T-helper 2 cell treated with Interferon-gamma antibody and Interleukin-4, amounts not matched to agents 5 μg/mL and 100 μg/mL, for 36 hours (primary cell): ENCODE measurements at regions not wholly inside any gene's neighbourhood (a gene's known extent, or its start where the extent isn't known, plus 50 kb on each side); places are given as distances from the start of the nearest gene placed in this dataset.
"Not testable (repeated sequence)": the region's sequence is repeated elsewhere in the genome, so short reads cannot be mapped to it uniquely, and the experiment has no call there.

Source experiments
- DNase-seq: peaks from one replicate; pipeline ENCODE4 v3.0.0; 2021; ENCODE audit warnings: low spot score
- H3K27ac Mint-ChIP-seq: one replicate; pipeline ENCODE4 v1.8.0; 2021; ENCODE audit warnings: mild to moderate bottlenecking, mixed read lengths
- H3K27me3 Mint-ChIP-seq: one replicate; pipeline ENCODE4 v1.8.0; 2021; ENCODE audit warnings: low read depth, mixed read lengths
- H3K36me3 Mint-ChIP-seq: one replicate; pipeline ENCODE4 v1.8.0; 2021; ENCODE audit warnings: low read depth, mixed read lengths
- H3K4me1 Mint-ChIP-seq: one replicate; pipeline ENCODE4 v1.8.0; 2021; ENCODE audit warnings: low read depth, mixed read lengths
- H3K4me3 Mint-ChIP-seq: one replicate; pipeline ENCODE4 v1.8.0; 2022; ENCODE audit warnings: mild to moderate bottlenecking, moderate library complexity, mixed read lengths
- H3K9me3 Mint-ChIP-seq: one replicate; pipeline ENCODE4 v1.8.0; 2021; ENCODE audit warnings: mixed read lengths

- no peaks in the 10 kb centered on the region for H3K4me1 Mint-ChIP-seq
- DNase-seq, result no peak
- H3K27me3 Mint-ChIP-seq, result no peaks in the 10 kb centered on the region
- H3K9me3 Mint-ChIP-seq, result peaks cover 59% of the 10 kb centered on the region
- no peak overlapping the region for H3K27ac Mint-ChIP-seq
- H3K4me3 Mint-ChIP-seq, result no peak overlapping the region
- no peaks in the 10 kb centered on the region for H3K36me3 Mint-ChIP-seq
Observed at GRCh38 chr21:19181604-19182140, 778.1 kb upstream of the TMPRSS15 start.

- Mint-ChIP-seq H3K27me3 (no peaks in the 10 kb centered on the region), H3K4me3 (no peak overlapping the region), H3K9me3 (peaks cover 46% of the 10 kb centered on the region), H3K36me3 (no peaks in the 10 kb centered on the region), H3K27ac (no peak overlapping the region), H3K4me1 (no peaks in the 10 kb centered on the region)
- DNase-seq, result no peak
Observed at GRCh38 chr21:19197950-19198349, 794.4 kb upstream of the TMPRSS15 start.

GRCh38 chr21:19198801-19199200, 795.2 kb upstream of the TMPRSS15 start:
- no peak overlapping the region for H3K4me3 Mint-ChIP-seq
- H3K4me1 Mint-ChIP-seq, result no peaks in the 10 kb centered on the region
- H3K9me3 Mint-ChIP-seq, result peaks cover 54% of the 10 kb centered on the region
- H3K27ac Mint-ChIP-seq, result no peak overlapping the region
- H3K27me3 Mint-ChIP-seq, result no peaks in the 10 kb centered on the region
- H3K36me3 Mint-ChIP-seq, result no peaks in the 10 kb centered on the region
- no peak for DNase-seq

- Mint-ChIP-seq H3K27me3 (no peaks in the 10 kb centered on the region), H3K4me1 (no peaks in the 10 kb centered on the region), H3K27ac (no peak overlapping the region), H3K36me3 (no peaks in the 10 kb centered on the region), H3K9me3 (peaks cover 28% of the 10 kb centered on the region), H3K4me3 (no peak overlapping the region)
- no peak for DNase-seq
Observed at GRCh38 chr21:19218163-19218562, 814.6 kb upstream of the TMPRSS15 start.

- Mint-ChIP-seq H3K4me3 (no peak overlapping the region), H3K27me3 (no peaks in the 10 kb centered on the region), H3K36me3 (no peaks in the 10 kb centered on the region), H3K9me3 (peaks cover 30% of the 10 kb centered on the region), H3K27ac (no peak overlapping the region), H3K4me1 (no peaks in the 10 kb centered on the region)
- no peak for DNase-seq
Observed at GRCh38 chr21:19224090-19224489, 820.5 kb upstream of the TMPRSS15 start.

GRCh38 chr21:19228226-19228625, 824.6 kb upstream of the TMPRSS15 start:
- Mint-ChIP-seq H3K4me1 (no peaks in the 10 kb centered on the region), H3K27me3 (no peaks in the 10 kb centered on the region), H3K36me3 (no peaks in the 10 kb centered on the region), H3K9me3 (peaks cover 43% of the 10 kb centered on the region), H3K4me3 (no peak overlapping the region), H3K27ac (no peak overlapping the region)
- no peak for DNase-seq

GRCh38 chr21:19233841-19234240, 830.3 kb upstream of the TMPRSS15 start:
- not testable (repeated sequence) for H3K27me3 Mint-ChIP-seq, DNase-seq, H3K36me3 Mint-ChIP-seq, H3K4me1 Mint-ChIP-seq, H3K4me3 Mint-ChIP-seq, H3K27ac Mint-ChIP-seq
- peaks cover 51% of the 10 kb centered on the region for H3K9me3 Mint-ChIP-seq

- no peaks in the 10 kb centered on the region for H3K27me3 Mint-ChIP-seq
- peaks cover 46% of the 10 kb centered on the region for H3K9me3 Mint-ChIP-seq
- no peak for DNase-seq
Observed at GRCh38 chr21:19236209-19236608, 832.6 kb upstream of the TMPRSS15 start.

GRCh38 chr21:19237608-19238007, 834.0 kb upstream of the TMPRSS15 start:
- DNase-seq, result no peak
- H3K9me3 Mint-ChIP-seq, result peaks cover 40% of the 10 kb centered on the region
- H3K27me3 Mint-ChIP-seq, result no peaks in the 10 kb centered on the region
- no peaks in the 10 kb centered on the region for H3K36me3 Mint-ChIP-seq
- H3K27ac Mint-ChIP-seq, result no peak overlapping the region
- H3K4me3 Mint-ChIP-seq, result no peak overlapping the region
- no peaks in the 10 kb centered on the region for H3K4me1 Mint-ChIP-seq

More at GRCh38 chr21:19236209-19236608, 832.6 kb upstream of the TMPRSS15 start:
- no peak overlapping the region for H3K4me3 Mint-ChIP-seq
- H3K36me3 Mint-ChIP-seq, result no peaks in the 10 kb centered on the region
- H3K27ac Mint-ChIP-seq, result no peak overlapping the region
- H3K4me1 Mint-ChIP-seq, result no peaks in the 10 kb centered on the region

GRCh38 chr21:19239696-19240095, 836.1 kb upstream of the TMPRSS15 start:
- no peak for DNase-seq
- peaks cover 26% of the 10 kb centered on the region for H3K9me3 Mint-ChIP-seq
- H3K4me1 Mint-ChIP-seq, result no peaks in the 10 kb centered on the region
- H3K27ac Mint-ChIP-seq, result no peak overlapping the region
- H3K4me3 Mint-ChIP-seq, result no peak overlapping the region
- H3K27me3 Mint-ChIP-seq, result no peaks in the 10 kb centered on the region
- H3K36me3 Mint-ChIP-seq, result no peaks in the 10 kb centered on the region

- H3K4me1 Mint-ChIP-seq, result no peaks in the 10 kb centered on the region
Observed at GRCh38 chr21:19244502-19245187, 841.1 kb upstream of the TMPRSS15 start.

GRCh38 chr21:19245188-19245580, 841.6 kb upstream of the TMPRSS15 start:
- Mint-ChIP-seq H3K36me3 (no peaks in the 10 kb centered on the region), H3K27ac (no peak overlapping the region), H3K4me1 (no peaks in the 10 kb centered on the region), H3K9me3 (peaks cover 33% of the 10 kb centered on the region), H3K4me3 (no peak overlapping the region), H3K27me3 (no peaks in the 10 kb centered on the region)
- DNase-seq, result no peak

More at GRCh38 chr21:19244502-19245187, 841.1 kb upstream of the TMPRSS15 start:
- Mint-ChIP-seq H3K9me3 (peaks cover 28% of the 10 kb centered on the region), H3K4me3 (no peak overlapping the region), H3K27me3 (no peaks in the 10 kb centered on the region), H3K36me3 (no peaks in the 10 kb centered on the region), H3K27ac (no peak overlapping the region)
- DNase-seq, result no peak

GRCh38 chr21:19246018-19246417, 842.4 kb upstream of the TMPRSS15 start:
- no peaks in the 10 kb centered on the region for H3K36me3 Mint-ChIP-seq
- H3K4me3 Mint-ChIP-seq, result no peak overlapping the region
- no peaks in the 10 kb centered on the region for H3K27me3 Mint-ChIP-seq
- no peak for DNase-seq
- H3K4me1 Mint-ChIP-seq, result no peaks in the 10 kb centered on the region
- peaks cover 42% of the 10 kb centered on the region for H3K9me3 Mint-ChIP-seq
- H3K27ac Mint-ChIP-seq, result no peak overlapping the region

- Mint-ChIP-seq H3K27me3 (no peaks in the 10 kb centered on the region), H3K36me3 (no peaks in the 10 kb centered on the region)
Observed at GRCh38 chr21:19256934-19257660, 853.5 kb upstream of the TMPRSS15 start.

More at GRCh38 chr21:19256934-19257660, 853.5 kb upstream of the TMPRSS15 start:
- no peaks in the 10 kb centered on the region for H3K4me1 Mint-ChIP-seq
- peaks cover 33% of the 10 kb centered on the region for H3K9me3 Mint-ChIP-seq
- no peak overlapping the region for H3K4me3 Mint-ChIP-seq
- H3K27ac Mint-ChIP-seq, result no peak overlapping the region
- no peak for DNase-seq
